H9 (cell line): ENCODE measurements at regions not wholly inside any gene's neighbourhood (a gene's known extent, or its start where the extent isn't known, plus 50 kb on each side); places are given as distances from the start of the nearest gene placed in this dataset.

Experiments
- DNase-seq: peaks from one replicate; pipeline ENCODE4 v3.0.0-alpha.2; 2017
- H2AFZ ChIP-seq: one replicate; pipeline ENCODE4 v1.6.1; 2013; ENCODE audit warnings: mild to moderate bottlenecking, low read length, control low read depth, moderate library complexity
- H2AK5ac ChIP-seq: 2 replicates; pipeline ENCODE4 v1.6.1; 2013; ENCODE audit warnings: low read length, control low read depth, mixed read lengths; ENCODE audit not compliant: insufficient read length
- H2BK120ac ChIP-seq: one replicate; pipeline ENCODE4 v1.6.1; 2013; ENCODE audit warnings: low read depth, mild to moderate bottlenecking, low read length, control low read depth, inconsistent platforms; ENCODE audit not compliant: poor library complexity, severe bottlenecking
- H2BK12ac ChIP-seq: 2 replicates; pipeline ENCODE4 v1.6.1; 2013; ENCODE audit warnings: low read length, control low read depth, mixed read lengths, low read depth; ENCODE audit not compliant: insufficient read length
- H2BK15ac ChIP-seq: 2 replicates; pipeline ENCODE4 v1.6.1; 2013; ENCODE audit warnings: low read depth, low read length, control low read depth
- H2BK20ac ChIP-seq: one replicate; pipeline ENCODE4 v1.6.1; 2013; ENCODE audit warnings: low read depth, mild to moderate bottlenecking, low read length, control low read depth, inconsistent platforms; ENCODE audit not compliant: poor library complexity, severe bottlenecking
- H2BK5ac ChIP-seq: 2 replicates; pipeline ENCODE4 v1.6.1; 2013; ENCODE audit warnings: low read length, control low read depth, mixed read lengths; ENCODE audit not compliant: insufficient read length
- H3K14ac ChIP-seq: 2 replicates; pipeline ENCODE4 v1.6.1; 2013; ENCODE audit warnings: low read length, control low read depth; ENCODE audit not compliant: insufficient read depth
- H3K18ac ChIP-seq: 2 replicates; pipeline ENCODE4 v1.6.1; 2013; ENCODE audit warnings: low read depth, mild to moderate bottlenecking, mixed read lengths, low read length, control low read depth; ENCODE audit not compliant: insufficient read length
- H3K23ac ChIP-seq: 2 replicates; pipeline ENCODE4 v1.6.1; 2013; ENCODE audit warnings: low read length, control low read depth, mixed read lengths, low read depth; ENCODE audit not compliant: insufficient read length
- H3K23me2 ChIP-seq: 2 replicates; pipeline ENCODE4 v1.6.1; 2013; ENCODE audit warnings: low read depth, mild to moderate bottlenecking, mixed read lengths, low read length, control low read depth; ENCODE audit not compliant: insufficient read length, poor library complexity, severe bottlenecking
- H3K27ac ChIP-seq: 2 replicates; pipeline ENCODE4 v1.5.1; 2013; ENCODE audit warnings: low read length, control low read depth, mixed read lengths, low read depth; ENCODE audit not compliant: insufficient read length
- H3K27me3 ChIP-seq: 2 replicates; pipeline ENCODE4 v1.6.1; 2013; ENCODE audit warnings: low read length, control low read depth, inconsistent platforms; ENCODE audit not compliant: insufficient read depth
- H3K4ac ChIP-seq: 2 replicates; pipeline ENCODE4 v1.6.1; 2013; ENCODE audit warnings: low read depth, mild to moderate bottlenecking, control low read depth, inconsistent platforms, low read length, moderate library complexity
- H3K4me1 ChIP-seq: 2 replicates; pipeline ENCODE4 v1.6.1; 2013; ENCODE audit warnings: low read length, control low read depth, inconsistent platforms; ENCODE audit not compliant: insufficient read depth
- H3K4me2 ChIP-seq: 2 replicates; pipeline ENCODE4 v1.6.1; 2013; ENCODE audit warnings: low read length, control low read depth, mixed read lengths; ENCODE audit not compliant: insufficient read length, insufficient read depth
- H3K56ac ChIP-seq: 2 replicates; pipeline ENCODE4 v1.6.1; 2013; ENCODE audit warnings: low read depth, mild to moderate bottlenecking, mixed read lengths, low read length, control low read depth; ENCODE audit not compliant: insufficient read length
- H3K79me1 ChIP-seq: 2 replicates; pipeline ENCODE4 v1.6.1; 2013; ENCODE audit warnings: low read depth, mild to moderate bottlenecking, moderate library complexity, low read length, control low read depth, inconsistent platforms; ENCODE audit not compliant: insufficient read depth, poor library complexity, severe bottlenecking
- H3K79me2 ChIP-seq: 2 replicates; pipeline ENCODE4 v1.6.1; 2013; ENCODE audit warnings: low read length, control low read depth, inconsistent platforms; ENCODE audit not compliant: insufficient read depth
- H3K9ac ChIP-seq: 2 replicates; pipeline ENCODE4 v1.6.1; 2013; ENCODE audit warnings: low read length, control low read depth, mixed read lengths; ENCODE audit not compliant: insufficient read length; ENCODE audit errors: extremely low read depth
- H3K9me3 ChIP-seq: one replicate; pipeline ENCODE4 v1.6.1; 2013; ENCODE audit warnings: low read depth, low read length, inconsistent platforms; ENCODE audit not compliant: control insufficient read depth
- H3T11ph ChIP-seq: one replicate; pipeline ENCODE4 v1.6.1; 2013; ENCODE audit warnings: mild to moderate bottlenecking, low read length, control low read depth, inconsistent platforms
- H4K20me1 ChIP-seq: one replicate; pipeline ENCODE4 v1.6.1; 2013; ENCODE audit not compliant: control insufficient read depth, insufficient read length, insufficient read depth
- H4K5ac ChIP-seq: 2 replicates; pipeline ENCODE4 v1.6.1; 2013; ENCODE audit warnings: low read depth, mild to moderate bottlenecking, mixed read lengths, low read length, control low read depth; ENCODE audit not compliant: insufficient read length
- H4K8ac ChIP-seq: replicated peaks from 2 replicates; pipeline ENCODE4 v1.6.1; 2013; ENCODE audit warnings: low read length, control low read depth, mixed read lengths, low read depth; ENCODE audit not compliant: insufficient read length
- H4K91ac ChIP-seq: 2 replicates; pipeline ENCODE4 v1.6.1; 2013; ENCODE audit warnings: low read depth, mild to moderate bottlenecking, moderate library complexity, mixed read lengths, low read length, control low read depth; ENCODE audit not compliant: insufficient read length
- H3K27ac Mint-ChIP-seq, 3 experiments: 2 replicates in 2 of 3; 3 replicates in 1 of 3; pipeline ENCODE4 v1.8.0; 2020 to 2021; ENCODE audit warnings: mixed read lengths in 3 of 3, mild to moderate bottlenecking in 1 of 3, moderate library complexity in 1 of 3
- H3K27me3 Mint-ChIP-seq: 2 replicates; pipeline ENCODE4 v1.8.0; 2021; ENCODE audit warnings: low read depth, mild to moderate bottlenecking, moderate library complexity, mixed read lengths
- H3K36me3 Mint-ChIP-seq, 3 experiments: 2 replicates in 2 of 3; 3 replicates in 1 of 3; pipeline ENCODE4 v1.8.0; 2020 to 2021; ENCODE audit warnings: low read depth in 3 of 3, mixed read lengths in 3 of 3; ENCODE audit not compliant: insufficient read depth in 1 of 3
- H3K4me1 Mint-ChIP-seq, 2 experiments: 2 replicates each; pipeline ENCODE4 v1.8.0; 2020; ENCODE audit warnings: mixed read lengths in 2 of 2
- H3K4me3 Mint-ChIP-seq, 2 experiments: 2 replicates in 1 of 2; 3 replicates in 1 of 2; pipeline ENCODE4 v1.8.0; 2020 to 2021; ENCODE audit warnings: mild to moderate bottlenecking in 2 of 2, mixed read lengths in 2 of 2, moderate library complexity in 1 of 2
- H3K9me3 Mint-ChIP-seq, 2 experiments: 2 replicates in 1 of 2; 3 replicates in 1 of 2; pipeline ENCODE4 v1.8.0; 2020; ENCODE audit warnings: mild to moderate bottlenecking in 2 of 2, mixed read lengths in 2 of 2, moderate library complexity in 1 of 2
- CTCF ChIP-seq: fragments of 200-600 bp; sonication (generic); conservative IDR thresholded peaks from 3 replicates; pipeline ENCODE4 v1.8.0; 2021; ENCODE audit warnings: antibody characterized with exemption, mild to moderate bottlenecking
- WGBS: extraction: QIAGEN DNeasy Blood & Tissue Kit; methylation state at CpG from one replicate; pipeline ENCODE4 v1.1.7; 2013; ENCODE audit warnings: missing lambda C conversion rate, low lambda C conversion rate, mixed read lengths; ENCODE audit not compliant: insufficient read length; ENCODE audit errors: extremely low coverage; 5-methylcytosine and 5-hydroxymethylcytosine counted together

DNA sequence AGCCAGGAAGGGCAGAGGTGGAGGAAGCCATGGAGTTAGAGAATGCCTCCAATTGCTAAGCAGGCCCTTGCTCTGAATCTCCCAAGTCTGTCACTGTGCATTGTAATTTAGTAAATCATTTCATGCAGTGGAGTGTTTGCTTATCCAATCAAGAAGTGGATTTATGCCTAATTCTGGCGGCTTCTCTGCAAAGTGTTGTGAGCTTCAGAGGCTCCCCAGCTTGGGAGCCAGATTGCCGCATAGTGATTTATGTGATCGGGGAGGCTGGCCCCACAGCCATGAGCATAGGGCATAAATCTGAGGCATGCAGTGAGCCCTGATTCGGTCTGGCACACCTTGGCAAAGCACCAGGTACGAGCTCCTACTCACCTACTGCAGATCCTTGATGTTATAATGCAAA is 520.8 kb downstream of the HS3ST4 start:
- Histone ChIP-seq H2BK20ac (no peak overlapping the region), H3K27ac (no peak overlapping the region)
- H3K9me3 Mint-ChIP-seq = peaks cover 6 to 10% of the 10 kb centered on the region in 2 experiments

More for the DNA sequence above, 520.8 kb downstream of the HS3ST4 start:
- Histone ChIP-seq H4K91ac (no peak overlapping the region), H3K9me3 (no peaks in the 10 kb centered on the region), H2BK12ac (no peak overlapping the region), H2AFZ (no peak overlapping the region), H2BK15ac (no peak overlapping the region), H3K4me1 (peaks cover 11% of the 10 kb centered on the region), H2BK120ac (no peak overlapping the region), H3K18ac (no peak overlapping the region), H3K23me2 (no peaks in the 10 kb centered on the region), H4K20me1 (no peaks in the 10 kb centered on the region), H3K14ac (no peak overlapping the region), H3K4ac (no peak overlapping the region), H3K79me2 (no peaks in the 10 kb centered on the region), H2AK5ac (no peak overlapping the region), H3K79me1 (no peaks in the 10 kb centered on the region), H3K4me2 (no peak overlapping the region), H3T11ph (no peak overlapping the region), H3K56ac (no peak overlapping the region), H3K27me3 (no peaks in the 10 kb centered on the region), H4K5ac (no peak overlapping the region), H2BK5ac (no peak overlapping the region), H3K23ac (no peak overlapping the region), H4K8ac (no peak overlapping the region), H3K9ac (no peak overlapping the region)
- no peak for TF ChIP-seq CTCF
- Mint-ChIP-seq H3K4me3 (no peak overlapping the region), H3K27me3 (no peaks in the 10 kb centered on the region), H3K36me3 (peaks cover 0 to 11% (median 3%) of the 10 kb centered on the region in 3 experiments; a peak in 2 of 7 replicates), H3K27ac (no peak overlapping the region; a peak in 1 of 7 replicates), H3K4me1 (peaks cover 30 to 38% of the 10 kb centered on the region in 2 experiments)
- WGBS = no CpG with 5 or more reads among the region's 5 CpGs
- DNase-seq = no peak
